Inferior parietal cortex (tissue), 1 donor: ENCODE measurements at regions not wholly inside any gene's neighbourhood (a gene's known extent, or its start where the extent isn't known, plus 50 kb on each side); places are given as distances from the start of the nearest gene placed in this dataset.

ENCODE experiments used
- DNase-seq: peaks from one replicate; pipeline ENCODE4 v3.0.0-alpha.2; 2016; ENCODE audit errors: extremely low spot score

DNA sequence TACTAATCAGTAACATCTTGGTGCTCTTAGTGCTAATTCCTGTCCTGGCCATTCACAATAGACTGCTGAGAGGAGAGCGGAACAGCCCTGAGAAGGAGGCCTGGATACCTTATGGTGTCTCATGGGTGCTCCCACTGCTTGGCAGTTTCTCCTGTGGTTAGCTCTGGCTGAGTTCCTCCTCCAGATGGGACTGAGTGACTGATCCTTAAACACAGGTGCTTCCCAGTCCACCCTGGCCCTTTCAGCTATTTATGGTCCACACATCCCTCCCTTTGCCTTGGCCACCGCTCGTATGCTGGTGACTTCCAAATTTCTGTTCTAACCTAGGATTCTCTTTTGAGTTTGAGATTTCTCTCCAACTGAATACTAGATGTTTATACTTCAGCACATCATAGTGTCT is 157.0 kb upstream of the CACNA1E start:
- DNase-seq, result no peak

- no peak for DNase-seq
These were observed 155.5 kb upstream of the CACNA1E start for GRCh38 chr1:181327796-181328195.

GRCh38 chr1:181334724-181335123 is 148.6 kb upstream of the CACNA1E start:
- DNase-seq, result no peak

- no peak for DNase-seq
These were observed 147.7 kb upstream of the CACNA1E start for GRCh38 chr1:181335631-181336030.

- DNase-seq, result no peak
These were observed 142.2 kb upstream of the CACNA1E start for GRCh38 chr1:181341026-181341632.

DNA sequence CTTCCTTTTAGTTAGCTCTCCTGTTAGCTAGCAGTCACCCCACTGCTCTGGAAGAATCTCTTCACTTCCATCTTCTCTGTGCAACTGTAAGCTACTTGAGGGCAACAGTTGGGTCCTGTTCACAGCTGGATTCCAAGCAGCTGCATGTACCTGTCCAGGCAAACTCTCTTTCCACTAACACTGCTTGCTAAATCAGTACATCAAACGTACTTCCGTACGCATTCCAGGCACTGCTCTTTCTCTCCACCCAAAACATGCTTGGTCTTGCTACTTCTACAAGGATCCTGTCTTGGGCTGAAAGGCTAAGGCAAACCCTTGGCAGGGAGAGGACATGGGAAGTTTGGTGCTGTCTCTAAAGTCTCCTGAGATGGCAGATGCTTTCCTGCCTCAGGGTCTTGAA is 139.2 kb upstream of the CACNA1E start:
- no peak for DNase-seq

GRCh38 chr1:181345146-181345545 is 138.2 kb upstream of the CACNA1E start:
- DNase-seq, result no peak

GRCh38 chr1:181347495-181348390 is 135.6 kb upstream of the CACNA1E start:
- no peak for DNase-seq

- DNase-seq, result no peak
These were observed 133.8 kb upstream of the CACNA1E start for GRCh38 chr1:181349512-181349911.

DNA sequence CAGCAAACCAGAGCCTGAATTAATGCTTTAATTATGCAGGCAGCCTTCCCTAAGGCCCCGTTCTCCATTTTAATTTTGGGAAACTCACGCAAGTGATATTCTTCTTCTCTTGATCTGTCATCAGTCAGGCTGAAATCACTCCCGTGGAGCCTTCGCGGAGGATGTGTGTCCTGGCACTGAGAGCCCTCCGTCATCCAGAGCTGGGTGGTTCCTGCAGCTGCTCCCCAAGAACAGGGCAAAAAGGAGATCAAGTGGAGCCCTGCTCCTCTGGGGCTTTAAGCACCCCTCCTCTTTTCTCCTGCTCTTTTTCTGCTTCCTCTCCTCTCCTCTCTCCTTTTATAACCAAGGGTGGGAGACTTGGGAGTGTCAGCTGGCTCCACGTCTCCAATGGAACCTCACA is 133.2 kb upstream of the CACNA1E start:
- DNase-seq, result no peak

GRCh38 chr1:181351740-181352139 is 131.6 kb upstream of the CACNA1E start:
- no peak for DNase-seq

- DNase-seq, result no peak
These were observed 130.6 kb upstream of the CACNA1E start for GRCh38 chr1:181352695-181353094.

GRCh38 chr1:181353526-181353925 is 129.8 kb upstream of the CACNA1E start:
- DNase-seq, result no peak

- DNase-seq, result no peak
These were observed 128.5 kb upstream of the CACNA1E start for GRCh38 chr1:181354865-181355264.

- DNase-seq, result no peak
These were observed 126.6 kb upstream of the CACNA1E start for GRCh38 chr1:181356505-181357340.

GRCh38 chr1:181359012-181359411 is 124.3 kb upstream of the CACNA1E start:
- DNase-seq, result no peak

GRCh38 chr1:181364801-181365200 is 118.5 kb upstream of the CACNA1E start:
- no peak for DNase-seq

DNA sequence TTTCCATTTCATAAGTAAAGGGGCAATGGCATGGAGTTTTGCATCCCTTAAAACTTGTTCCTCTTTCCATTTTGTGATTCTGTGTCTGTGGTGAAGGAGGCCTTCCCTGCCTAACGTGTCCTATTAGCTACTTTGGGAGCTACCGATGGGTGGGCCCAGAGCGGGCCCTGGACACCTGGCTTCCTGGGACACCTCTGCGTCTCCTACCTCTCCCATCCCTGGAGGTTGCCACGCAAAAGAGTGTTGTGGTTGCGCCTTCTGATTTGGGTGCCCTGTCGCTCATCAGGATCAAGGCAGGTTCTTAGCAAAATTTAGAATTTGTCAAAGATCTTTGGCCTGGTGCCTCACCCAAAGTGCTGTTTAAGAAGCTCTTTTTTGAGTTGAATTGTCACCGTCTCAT is 116.4 kb upstream of the CACNA1E start:
- DNase-seq, result no peak

DNA sequence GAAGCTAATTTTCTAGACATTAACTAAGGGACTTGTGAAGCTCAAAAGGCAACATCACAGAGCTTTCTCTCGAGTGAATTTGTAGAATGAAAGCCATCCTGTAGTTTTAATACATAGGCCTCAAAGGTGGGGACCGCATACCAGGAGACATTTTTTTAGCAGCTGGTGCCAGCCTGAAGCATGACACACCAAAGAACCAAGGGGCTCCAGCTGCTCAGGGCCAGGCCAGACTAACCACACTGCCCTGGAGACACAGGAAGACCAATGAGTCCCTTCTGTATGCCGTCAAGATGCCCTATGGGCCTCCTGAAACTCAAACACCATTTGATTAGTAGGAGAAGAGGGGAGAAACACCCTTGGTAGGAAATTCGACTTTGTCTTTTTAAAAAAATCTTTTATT is 113.9 kb upstream of the CACNA1E start:
- DNase-seq, result no peak

- no peak for DNase-seq
These were observed 99.6 kb upstream of the CACNA1E start for GRCh38 chr1:181383695-181384094.

DNA sequence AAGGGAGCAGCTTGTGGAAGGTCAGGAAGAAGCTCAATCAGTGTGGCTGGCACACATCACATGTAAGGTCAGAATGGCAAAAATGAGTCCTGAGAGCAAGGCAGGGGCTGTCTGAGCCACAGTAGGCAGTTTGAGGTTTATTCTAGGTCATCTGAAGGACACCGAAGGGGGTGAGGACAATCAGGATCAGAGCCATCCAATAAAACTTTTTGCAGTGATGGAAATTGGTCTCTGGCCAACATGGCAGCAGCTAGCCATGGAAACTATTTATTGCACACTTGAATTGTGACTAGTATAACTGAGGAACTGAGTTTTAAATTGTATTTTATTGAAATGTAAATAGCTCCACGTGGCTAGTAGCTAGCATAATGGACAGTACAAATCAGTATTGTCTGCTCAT is 97.0 kb upstream of the CACNA1E start:
- DNase-seq, result no peak

DNA sequence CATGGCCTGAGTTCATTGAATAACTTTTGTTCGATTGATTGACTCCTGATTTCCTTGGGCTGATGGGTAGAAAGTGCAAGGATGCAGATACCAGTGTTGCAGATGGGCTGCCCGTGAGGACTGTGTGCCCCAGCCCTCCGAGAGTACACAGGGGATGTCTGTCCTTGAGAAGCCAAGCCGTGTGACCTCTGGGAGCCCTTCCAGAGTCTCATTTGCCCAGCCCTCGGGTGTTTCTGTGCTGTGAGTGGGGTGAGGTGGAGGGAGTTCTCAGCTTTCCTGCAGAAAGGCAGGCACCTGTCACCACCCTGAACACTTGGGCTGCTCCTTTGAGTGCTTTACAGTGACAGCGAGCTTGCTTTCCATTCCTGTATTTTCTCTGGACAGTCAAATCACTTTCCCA is 96.4 kb upstream of the CACNA1E start:
- no peak for DNase-seq
